ENCODE measurements at regions not wholly inside any gene's neighbourhood (a gene's known extent, or its start where the extent isn't known, plus 50 kb on each side); places are given as distances from the start of the nearest gene placed in this dataset.

DNA sequence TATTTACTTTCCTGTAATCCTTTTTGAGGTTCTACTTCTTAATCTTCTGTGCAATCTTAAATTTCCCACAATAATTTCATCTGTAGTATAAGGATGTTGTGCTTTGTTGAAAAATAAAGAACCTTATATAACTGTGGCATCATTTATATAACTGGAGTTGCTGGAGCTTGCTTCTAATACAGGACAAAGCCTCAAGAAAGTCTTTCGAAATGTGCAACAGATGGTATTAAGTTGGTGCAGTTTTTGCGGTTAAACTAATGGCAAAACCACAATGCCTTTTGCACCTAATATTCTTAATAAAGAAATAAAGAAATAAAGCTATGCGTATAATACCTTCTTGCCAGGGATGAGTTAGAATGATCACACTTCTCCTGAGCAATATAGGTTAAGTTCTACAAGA, 180.0 kb downstream of the KITLG start:
- intact Hi-C loops (cut with DNase I, micrococcal nuclease) = no loop called here
- no peak for ATAC-seq

DNA sequence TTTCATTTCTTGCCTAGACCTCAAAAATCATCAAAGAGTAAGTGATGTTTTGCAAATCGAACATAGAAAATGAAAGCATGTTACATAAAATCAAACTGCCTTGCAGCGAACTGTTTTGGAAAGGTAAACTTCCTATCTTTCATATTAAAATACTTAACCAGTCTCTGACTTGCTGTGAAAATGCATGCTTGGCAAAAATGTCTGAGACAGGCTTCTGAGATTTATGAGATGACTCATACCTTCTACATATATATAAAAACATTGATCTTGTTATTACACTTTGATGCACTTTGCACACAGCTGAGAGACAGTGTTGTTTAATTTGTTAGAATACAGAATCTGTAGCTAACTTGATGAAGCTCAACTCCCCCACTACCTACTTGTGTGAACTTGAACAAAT, 179.1 kb downstream of the KITLG start:
- intact Hi-C loops (cut with DNase I, micrococcal nuclease) = no loop called here
- ATAC-seq (peak; percentile 64), DNase-seq (no peak)

More for the DNA sequence above, 180.0 kb downstream of the KITLG start:
- DNase-seq = no peak

DNA sequence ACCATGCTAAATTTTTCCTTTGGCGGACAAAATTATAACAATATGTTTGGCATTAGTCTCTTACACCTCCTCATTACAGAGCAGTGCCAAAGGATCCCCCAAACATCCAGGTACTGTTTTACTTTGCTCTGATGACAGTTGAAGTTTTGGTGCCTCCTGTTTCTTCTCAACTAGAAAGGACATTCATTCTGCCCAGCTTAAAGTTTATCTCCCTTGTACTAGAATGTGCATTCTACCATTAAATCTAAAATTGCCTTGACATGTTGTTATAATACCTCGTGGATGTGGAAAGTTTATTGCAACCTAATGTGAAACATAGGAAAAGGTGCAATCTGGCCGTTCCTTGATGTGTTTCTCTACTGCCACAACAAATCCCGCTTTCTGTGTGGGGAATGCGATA, 173.4 kb downstream of the KITLG start:
- intact Hi-C loops (cut with DNase I, micrococcal nuclease) = no loop called here
- DNase-seq (no peak), ATAC-seq (no peak)

DNA sequence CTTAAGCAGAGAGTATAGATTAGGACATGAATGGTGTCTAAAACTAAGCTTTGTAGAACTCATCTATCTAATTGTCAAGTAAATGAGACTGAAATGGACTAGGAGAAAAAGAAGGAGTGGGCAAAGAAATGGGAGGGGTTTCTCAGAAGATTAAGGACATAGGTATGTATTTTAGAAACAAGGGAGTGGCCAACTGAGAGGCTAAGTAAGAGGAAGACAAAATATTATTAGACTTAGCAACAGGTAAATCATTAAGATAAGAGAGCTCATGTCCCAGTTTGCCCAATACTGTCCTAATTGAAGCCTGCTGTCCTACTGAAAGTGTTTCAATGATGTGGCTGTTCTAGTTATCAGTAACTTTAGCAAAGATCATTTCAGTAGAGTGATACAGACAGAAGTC, 171.4 kb downstream of the KITLG start:
- no peak for ATAC-seq
- intact Hi-C loops (cut with DNase I, micrococcal nuclease) = no loop called here
- no peak for DNase-seq

GRCh38 chr12:88409257-88409656, 171.0 kb downstream of the KITLG start:
- intact Hi-C loops (cut with DNase I, micrococcal nuclease) = no loop called here
- no peak for DNase-seq
- no peak for ATAC-seq

GRCh38 chr12:88411689-88412088, 168.6 kb downstream of the KITLG start:
- DNase-seq = no peak
- intact Hi-C loops (cut with DNase I, micrococcal nuclease) = no loop called here
- no peak for ATAC-seq

- no peak for ATAC-seq
- intact Hi-C loops (cut with DNase I, micrococcal nuclease) = no loop called here
- no peak for DNase-seq
Observed at GRCh38 chr12:88413646-88414045, 166.6 kb downstream of the KITLG start.

GRCh38 chr12:88416155-88416554, 164.1 kb downstream of the KITLG start:
- DNase-seq (no peak), ATAC-seq (no peak)
- intact Hi-C loops (cut with DNase I, micrococcal nuclease) = no loop called here

- no peak for DNase-seq
- intact Hi-C loops (cut with DNase I, micrococcal nuclease) = no loop called here
- no peak for ATAC-seq
Observed at GRCh38 chr12:88416786-88417185, 163.5 kb downstream of the KITLG start.

DNA sequence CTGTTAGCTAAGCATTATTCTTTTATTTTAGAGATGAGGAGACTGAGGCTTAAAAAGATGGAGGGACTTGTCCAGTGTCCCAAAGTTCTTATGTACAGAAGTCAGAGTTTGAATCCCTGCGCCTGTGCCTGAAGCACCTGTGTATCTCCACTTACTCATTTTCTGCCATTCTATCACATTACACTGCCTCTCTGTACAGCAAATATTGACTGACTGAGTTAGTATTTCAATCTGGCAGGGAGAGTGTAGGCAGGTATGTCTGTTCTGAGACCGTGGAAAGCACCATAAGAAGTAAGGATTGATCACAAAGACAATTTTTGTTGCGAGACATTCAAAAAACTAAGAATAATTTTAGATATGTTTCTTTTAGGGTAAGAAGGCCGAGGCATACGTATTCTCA, 162.7 kb downstream of the KITLG start:
- no peak for DNase-seq
- no peak for ATAC-seq
- intact Hi-C loops (cut with DNase I, micrococcal nuclease) = no loop called here

- DNase-seq (no peak), ATAC-seq (no peak)
- intact Hi-C loops (cut with DNase I, micrococcal nuclease) = no loop called here
Observed at GRCh38 chr12:88418856-88419497, 161.3 kb downstream of the KITLG start.

DNA sequence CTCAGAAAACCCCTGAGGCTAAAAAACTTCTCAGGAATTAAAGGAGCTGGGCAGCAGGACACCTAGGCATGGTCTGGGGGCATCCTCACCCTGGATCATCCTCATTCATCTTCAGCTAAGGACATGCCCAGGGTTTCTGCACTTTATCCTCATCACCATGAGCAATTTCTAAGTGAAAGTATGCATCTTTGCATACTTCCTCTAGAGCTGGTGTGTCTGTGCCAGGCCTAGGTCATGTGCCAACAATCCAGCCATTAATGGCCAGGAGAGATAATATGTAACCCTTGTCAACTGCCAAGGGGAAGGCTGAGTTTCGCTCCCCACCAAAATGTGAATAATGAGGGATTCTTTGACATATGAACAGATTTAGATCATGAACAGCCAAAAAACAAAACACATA, 160.5 kb downstream of the KITLG start:
- intact Hi-C loops (cut with DNase I, micrococcal nuclease) = no loop called here
- DNase-seq (no peak), ATAC-seq (no peak)

DNA sequence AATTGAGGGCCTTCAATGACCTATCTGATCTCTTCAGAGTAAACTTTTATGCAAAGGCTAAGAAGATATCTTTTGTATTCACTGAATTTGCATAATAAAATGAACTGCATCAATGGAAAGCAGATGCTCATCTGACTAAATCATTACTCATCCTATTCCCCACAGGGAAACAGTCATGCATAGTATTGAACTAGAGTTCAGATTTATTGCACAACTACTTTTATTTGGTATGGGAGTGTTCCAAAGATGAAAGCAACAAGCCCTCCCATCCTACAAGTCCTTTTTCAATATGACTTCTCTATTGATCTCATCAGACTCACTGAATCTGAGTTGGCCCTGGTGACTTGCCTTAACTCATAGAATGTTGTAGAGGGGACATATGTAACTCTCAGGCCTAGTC, 159.8 kb downstream of the KITLG start:
- ATAC-seq (no peak), DNase-seq (no peak)
- intact Hi-C loops (cut with DNase I, micrococcal nuclease) = no loop called here

- intact Hi-C loops (cut with DNase I, micrococcal nuclease) = no loop called here
- no peak for DNase-seq
- ATAC-seq = no peak
Observed at GRCh38 chr12:88424791-88425730, 155.2 kb downstream of the KITLG start.

DNA sequence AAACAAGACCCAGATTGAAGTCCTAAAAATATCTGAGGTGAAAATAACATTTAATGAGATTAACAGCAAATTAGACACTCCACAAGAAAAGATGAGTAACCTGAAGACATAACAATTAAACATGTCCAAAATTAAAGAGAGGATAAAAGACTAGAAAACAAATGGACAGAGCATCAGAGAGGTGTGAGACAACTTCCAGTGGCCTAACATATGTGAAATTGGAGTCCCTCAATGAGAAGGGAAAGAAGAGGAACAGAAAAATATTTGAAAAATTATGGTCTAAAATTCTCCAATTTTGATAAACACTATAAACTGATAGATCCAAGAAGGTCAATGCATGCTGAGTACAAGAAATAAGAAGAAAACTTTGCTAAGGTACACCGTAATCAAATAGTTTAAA, 151.9 kb downstream of the KITLG start:
- DNase-seq = no peak
- no peak for ATAC-seq
- intact Hi-C loops (cut with DNase I, micrococcal nuclease) = no loop called here

GRCh38 chr12:88431246-88431645, 149.0 kb downstream of the KITLG start:
- ATAC-seq (peak; percentile 21), DNase-seq (no peak)
- intact Hi-C loops (cut with DNase I, micrococcal nuclease) = no loop called here

GRCh38 chr12:88432531-88433490, 147.5 kb downstream of the KITLG start:
- intact Hi-C loops (cut with DNase I, micrococcal nuclease) = no loop called here
- DNase-seq = no peak
- ATAC-seq = no peak

- ATAC-seq = no peak
- intact Hi-C loops (cut with DNase I, micrococcal nuclease) = no loop called here
- DNase-seq = no peak
Observed at GRCh38 chr12:88433997-88434703, 146.1 kb downstream of the KITLG start.

Measured in left colon (tissue), 2 donors.